ENCODE measurements at regions not wholly inside any gene's neighbourhood (a gene's known extent, or its start where the extent isn't known, plus 50 kb on each side); places are given as distances from the start of the nearest gene placed in this dataset.

DNA sequence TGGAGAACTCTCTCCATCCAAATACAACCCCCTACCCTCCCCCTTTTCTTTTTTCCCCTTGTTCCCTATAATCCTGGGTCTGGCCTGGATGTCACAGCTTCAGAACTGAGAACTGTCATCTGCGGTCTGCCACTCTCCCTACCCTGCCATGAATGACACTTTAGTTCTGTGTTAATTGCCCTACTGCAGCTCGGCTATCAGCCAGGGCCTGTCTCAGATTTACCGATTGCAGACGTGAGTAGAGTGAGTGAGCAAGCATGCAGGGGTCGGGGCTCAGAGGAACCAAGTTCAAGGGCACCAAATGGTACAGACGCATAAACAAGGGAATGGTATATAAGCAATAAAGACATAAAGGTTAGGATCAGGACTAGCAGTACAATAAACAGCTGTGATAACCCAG lies 967.8 kb downstream of the BCL11A start:
- Histone ChIP-seq H3K36me3 (no peaks in the 10 kb centered on the region), H3K4me3 (no peak overlapping the region), H3K27me3 (no peaks in the 10 kb centered on the region), H3K27ac (no peak overlapping the region), H3K4me1 (no peaks in the 10 kb centered on the region), H3K9me3 (no peaks in the 10 kb centered on the region)
- TF ChIP-seq POLR2A (IDR thresholded peaks at IDR 0.05), result no peak
- TF ChIP-seq POLR2AphosphoS5 (IDR thresholded peaks at IDR 0.05), result no peak
- no peak for TF ChIP-seq EP300 (IDR thresholded peaks at IDR 0.05)
- TF ChIP-seq, protein P1, sequence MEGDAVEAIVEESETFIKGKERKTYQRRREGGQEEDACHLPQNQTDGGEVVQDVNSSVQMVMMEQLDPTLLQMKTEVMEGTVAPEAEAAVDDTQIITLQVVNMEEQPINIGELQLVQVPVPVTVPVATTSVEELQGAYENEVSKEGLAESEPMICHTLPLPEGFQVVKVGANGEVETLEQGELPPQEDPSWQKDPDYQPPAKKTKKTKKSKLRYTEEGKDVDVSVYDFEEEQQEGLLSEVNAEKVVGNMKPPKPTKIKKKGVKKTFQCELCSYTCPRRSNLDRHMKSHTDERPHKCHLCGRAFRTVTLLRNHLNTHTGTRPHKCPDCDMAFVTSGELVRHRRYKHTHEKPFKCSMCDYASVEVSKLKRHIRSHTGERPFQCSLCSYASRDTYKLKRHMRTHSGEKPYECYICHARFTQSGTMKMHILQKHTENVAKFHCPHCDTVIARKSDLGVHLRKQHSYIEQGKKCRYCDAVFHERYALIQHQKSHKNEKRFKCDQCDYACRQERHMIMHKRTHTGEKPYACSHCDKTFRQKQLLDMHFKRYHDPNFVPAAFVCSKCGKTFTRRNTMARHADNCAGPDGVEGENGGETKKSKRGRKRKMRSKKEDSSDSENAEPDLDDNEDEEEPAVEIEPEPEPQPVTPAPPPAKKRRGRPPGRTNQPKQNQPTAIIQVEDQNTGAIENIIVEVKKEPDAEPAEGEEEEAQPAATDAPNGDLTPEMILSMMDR (IDR thresholded peaks at IDR 0.05), result no peak
- WGBS, result 55% methylated on average over 6 of the region's 6 CpGs
- DNase-seq (ENCODE audit: low spot score in 2 of 2), result no peak

- H3K27ac ChIP-seq, result no peak overlapping the region
- no peaks in the 10 kb centered on the region for H3K36me3 ChIP-seq
- H3K9me3 ChIP-seq, result no peaks in the 10 kb centered on the region
- TF ChIP-seq POLR2A (IDR thresholded peaks at IDR 0.05) (no peak), EP300 (IDR thresholded peaks at IDR 0.05) (no peak), POLR2AphosphoS5 (IDR thresholded peaks at IDR 0.05) (no peak)
- TF ChIP-seq, protein P1 (IDR thresholded peaks at IDR 0.05), result no peak
- 95% methylated on average over 1 of the region's 1 CpG for WGBS
- DNase-seq (ENCODE audit: low spot score in 2 of 2), result no peak
- H3K4me3 ChIP-seq, result no peak overlapping the region
- no peaks in the 10 kb centered on the region for H3K4me1 ChIP-seq
- no peaks in the 10 kb centered on the region for H3K27me3 ChIP-seq
Measured at GRCh38 chr2:59584958-59585357, 968.5 kb downstream of the BCL11A start.

DNA sequence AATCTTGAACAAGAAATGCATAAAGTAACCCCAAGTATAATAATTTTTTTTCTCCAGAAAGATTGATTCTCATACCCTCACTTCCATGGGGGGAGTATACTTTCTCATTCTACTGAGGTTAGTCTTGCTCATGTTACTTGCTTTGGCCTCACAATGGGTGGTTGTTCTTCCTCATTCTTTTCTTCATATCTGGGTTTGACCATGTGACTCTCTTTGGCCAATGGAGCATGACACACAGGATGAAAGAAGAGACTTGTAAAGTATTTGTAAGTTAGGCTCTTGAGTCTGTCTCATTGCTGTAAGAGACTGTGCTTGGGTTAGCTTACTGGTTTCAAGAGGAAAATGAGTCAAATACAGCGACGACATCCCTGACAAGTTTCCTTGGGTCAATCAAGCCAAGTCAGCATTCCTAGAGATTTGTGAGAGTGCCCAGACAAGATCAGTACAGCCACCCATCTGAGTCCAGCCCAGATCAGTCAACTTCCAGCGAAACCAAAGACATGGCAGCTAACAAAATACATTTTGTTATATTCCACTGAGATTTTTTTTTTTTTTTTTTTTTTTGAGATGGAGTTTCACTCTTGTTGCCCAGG lies 970.2 kb downstream of the BCL11A start:
- Histone ChIP-seq H3K4me1 (no peaks in the 10 kb centered on the region), H3K9me3 (no peaks in the 10 kb centered on the region), H3K27ac (no peak overlapping the region), H3K36me3 (no peaks in the 10 kb centered on the region), H3K4me3 (no peak overlapping the region), H3K27me3 (no peaks in the 10 kb centered on the region)
- WGBS, result 88% methylated on average over 3 of the region's 3 CpGs
- TF ChIP-seq POLR2A (IDR thresholded peaks at IDR 0.05), result no peak
- TF ChIP-seq, protein P1 (IDR thresholded peaks at IDR 0.05), result no peak
- TF ChIP-seq POLR2AphosphoS5 (IDR thresholded peaks at IDR 0.05), result no peak
- TF ChIP-seq EP300 (IDR thresholded peaks at IDR 0.05), result no peak
- DNase-seq (ENCODE audit: low spot score in 2 of 2), result no peak

DNA sequence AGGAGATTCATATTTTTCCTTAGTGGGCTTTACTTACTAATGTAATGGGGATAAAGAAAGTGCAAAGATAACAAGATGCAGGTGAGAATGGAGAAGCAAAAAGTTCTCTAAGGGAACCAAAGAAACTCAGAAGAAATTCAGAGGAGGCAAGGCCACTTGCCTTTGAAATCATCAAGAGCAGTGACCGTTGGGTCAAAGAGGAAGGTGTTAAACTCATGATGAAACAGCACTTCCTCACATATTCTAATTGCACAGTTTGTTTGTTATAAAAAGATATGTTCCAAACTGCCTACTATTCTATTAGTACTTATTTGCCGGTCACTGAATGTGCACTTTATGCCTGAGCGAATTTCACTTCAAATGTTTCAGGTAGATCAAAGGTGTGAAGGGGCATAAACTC lies 975.1 kb downstream of the BCL11A start:
- no peak for TF ChIP-seq POLR2AphosphoS5 (IDR thresholded peaks at IDR 0.05)
- no peak for TF ChIP-seq POLR2A (IDR thresholded peaks at IDR 0.05)
- TF ChIP-seq, protein P1 (IDR thresholded peaks at IDR 0.05), result no peak
- no peak for TF ChIP-seq EP300 (IDR thresholded peaks at IDR 0.05)
- WGBS, result 89% methylated on average over 3 of the region's 3 CpGs

GRCh38 chr2:59575191-59575590 lies 978.3 kb downstream of the BCL11A start:
- DNase-seq (ENCODE audit: low spot score in 2 of 2), result no peak
- Histone ChIP-seq H3K27me3 (no peaks in the 10 kb centered on the region), H3K36me3 (no peaks in the 10 kb centered on the region), H3K27ac (no peak overlapping the region), H3K4me3 (no peak overlapping the region), H3K9me3 (no peaks in the 10 kb centered on the region), H3K4me1 (no peaks in the 10 kb centered on the region)
- WGBS, result 79% methylated on average over 1 of the region's 1 CpG
- TF ChIP-seq POLR2AphosphoS5 (IDR thresholded peaks at IDR 0.05) (no peak), EP300 (IDR thresholded peaks at IDR 0.05) (no peak), POLR2A (IDR thresholded peaks at IDR 0.05) (no peak)
- TF ChIP-seq, protein P1 (IDR thresholded peaks at IDR 0.05), result no peak

More for the DNA sequence above, 975.1 kb downstream of the BCL11A start:
- H3K9me3 ChIP-seq, result no peaks in the 10 kb centered on the region
- H3K27me3 ChIP-seq, result no peaks in the 10 kb centered on the region
- H3K36me3 ChIP-seq, result no peaks in the 10 kb centered on the region
- no peak overlapping the region for H3K4me3 ChIP-seq
- H3K4me1 ChIP-seq, result no peaks in the 10 kb centered on the region
- DNase-seq (ENCODE audit: low spot score in 2 of 2), result no peak
- no peak overlapping the region for H3K27ac ChIP-seq
